Left ventricle myocardium inferior (tissue), 1 donor: ENCODE measurements at regions not wholly inside any gene's neighbourhood (a gene's known extent, or its start where the extent isn't known, plus 50 kb on each side); places are given as distances from the start of the nearest gene placed in this dataset.

ENCODE experiments used
- DNase-seq: peaks from one replicate; pipeline ENCODE4 v3.0.0-alpha.2; 2020
- H3K27ac ChIP-seq: fragments of 200-600 bp; replicated peaks from 2 replicates; pipeline ENCODE4 v1.8.0; 2021
- H3K27me3 ChIP-seq: fragments of 200-600 bp; 2 replicates; pipeline ENCODE4 v1.8.0; 2021; ENCODE audit warnings: low read depth
- H3K36me3 ChIP-seq: fragments of 200-600 bp; 2 replicates; pipeline ENCODE4 v1.8.0; 2021
- H3K4me1 ChIP-seq: fragments of 200-600 bp; 2 replicates; pipeline ENCODE4 v1.8.0; 2021
- H3K4me3 ChIP-seq: fragments of 200-600 bp; 2 replicates; pipeline ENCODE4 v1.8.0; 2021; ENCODE audit warnings: mild to moderate bottlenecking, moderate library complexity
- H3K9me3 ChIP-seq: fragments of 200-600 bp; replicated peaks from 2 replicates; pipeline ENCODE4 v1.8.0; 2021
- CTCF ChIP-seq: fragments of 200-600 bp; IDR thresholded peaks from 2 replicates; pipeline ENCODE4 v1.8.0; 2021; ENCODE audit warnings: antibody characterized with exemption, mild to moderate bottlenecking, borderline replicate concordance
- intact Hi-C: fragments of 100-400 bp; cut with micrococcal nuclease; formaldehyde crosslinking; loops from one replicate; pipeline ENCODE4 v1.11.0; 2022
- donor health status: DM: no; HTN: yes; CAD: no; lungs with severe emphysema.

DNA sequence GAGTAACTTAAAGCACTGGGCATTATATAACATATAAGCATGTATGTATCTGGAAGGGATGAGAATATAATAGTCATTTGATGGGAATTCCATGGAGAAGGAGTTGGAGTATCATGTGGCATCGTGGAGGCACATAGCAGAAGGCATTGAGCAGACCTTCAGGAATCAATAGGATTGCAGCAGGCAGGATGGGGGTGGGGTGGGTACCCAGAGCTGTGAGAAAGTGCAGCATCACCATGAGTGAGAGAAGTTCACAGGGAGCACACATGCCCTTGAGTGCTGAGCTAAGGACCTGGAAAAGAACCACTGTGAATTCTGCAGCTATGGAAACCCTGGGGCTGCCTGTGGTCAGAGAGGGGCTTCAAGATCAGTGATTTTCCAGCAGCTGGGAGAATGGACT lies 57.3 kb downstream of the MED10 start:
- Histone ChIP-seq H3K9me3 (peaks cover 10% of the 10 kb centered on the region), H3K27me3 (no peaks in the 10 kb centered on the region), H3K36me3 (peaks cover 9% of the 10 kb centered on the region), H3K4me1 (no peaks in the 10 kb centered on the region), H3K27ac (no peak overlapping the region), H3K4me3 (no peak overlapping the region)
- no peak for DNase-seq
- intact Hi-C loops: no loop called here
- no peak for TF ChIP-seq CTCF

GRCh38 chr5:6319116-6319515 lies 59.2 kb downstream of the MED10 start:
- no peak for DNase-seq
- Histone ChIP-seq H3K4me3 (no peak overlapping the region), H3K27me3 (no peaks in the 10 kb centered on the region), H3K36me3 (peaks cover 9% of the 10 kb centered on the region), H3K9me3 (peaks cover 10% of the 10 kb centered on the region), H3K27ac (no peak overlapping the region), H3K4me1 (no peaks in the 10 kb centered on the region)
- intact Hi-C loops: no loop called here
- no peak for TF ChIP-seq CTCF

- TF ChIP-seq CTCF: no peak
- peaks cover 9% of the 10 kb centered on the region for H3K36me3 ChIP-seq
- intact Hi-C loops: no loop called here
- H3K27me3 ChIP-seq: no peaks in the 10 kb centered on the region
- H3K27ac ChIP-seq: no peak overlapping the region
- peaks cover 5% of the 10 kb centered on the region for H3K4me1 ChIP-seq
- DNase-seq: no peak
- H3K9me3 ChIP-seq: peaks cover 10% of the 10 kb centered on the region
- H3K4me3 ChIP-seq: no peak overlapping the region
Measured at GRCh38 chr5:6317116-6317798, 61.1 kb downstream of the MED10 start.

DNA sequence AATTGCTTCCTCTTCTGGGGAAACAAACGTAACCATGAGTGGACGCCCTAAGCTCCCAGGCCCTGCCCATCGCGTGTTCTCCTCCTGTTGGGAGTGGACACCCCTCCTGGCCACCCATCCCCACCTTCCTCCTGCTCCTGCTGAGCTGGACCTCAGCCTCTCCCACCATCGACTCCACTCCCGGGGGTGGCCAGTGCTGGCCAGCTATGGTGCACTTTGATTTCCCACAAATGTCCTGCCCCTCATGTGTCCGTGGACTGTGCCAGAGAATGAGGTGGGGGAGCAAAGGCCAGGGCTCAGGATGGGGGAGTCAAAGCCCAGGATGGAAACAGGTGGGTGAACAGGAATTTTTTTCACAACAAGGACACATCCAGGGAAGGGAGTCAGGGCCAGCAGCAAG lies 62.8 kb downstream of the MED10 start:
- peaks cover 2% of the 10 kb centered on the region for H3K9me3 ChIP-seq
- no peak for TF ChIP-seq CTCF
- H3K27me3 ChIP-seq: no peaks in the 10 kb centered on the region
- no peak overlapping the region for H3K4me3 ChIP-seq
- intact Hi-C loops: no loop called here
- DNase-seq: no peak
- peaks cover 2% of the 10 kb centered on the region for H3K36me3 ChIP-seq
- no peak overlapping the region for H3K27ac ChIP-seq
- peaks cover 14% of the 10 kb centered on the region for H3K4me1 ChIP-seq

GRCh38 chr5:6311568-6312501 lies 66.5 kb downstream of the MED10 start:
- no peak for TF ChIP-seq CTCF
- Histone ChIP-seq H3K27me3 (no peaks in the 10 kb centered on the region), H3K27ac (peak overlapping the region; percentile 67), H3K4me3 (no peak overlapping the region), H3K4me1 (peaks cover 14% of the 10 kb centered on the region), H3K9me3 (no peaks in the 10 kb centered on the region), H3K36me3 (no peaks in the 10 kb centered on the region)
- DNase-seq: peak; percentile 38
- intact Hi-C loops: no loop called here
